Lower leg skin (tissue), 4 donors: ENCODE measurements at regions not wholly inside any gene's neighbourhood (a gene's known extent, or its start where the extent isn't known, plus 50 kb on each side); places are given as distances from the start of the nearest gene placed in this dataset.

ENCODE experiments used
- DNase-seq, 2 donors: peaks; one replicate each; pipeline ENCODE4 v3.0.0-alpha.2; 2019; ENCODE audit warnings: low spot score in 2 of 2
- H3K4me3 ChIP-seq: fragments of 200-600 bp; sonication (generic); 2 replicates; pipeline ENCODE4 v1.5.1; 2017; ENCODE audit warnings: mild to moderate bottlenecking, low read depth; ENCODE audit not compliant: poor library complexity, severe bottlenecking
- CTCF ChIP-seq, 3 donors: fragments of 450-650 bp; IDR thresholded peaks; one replicate each; pipeline ENCODE4 v1.5.1; 2016; ENCODE audit warnings: antibody characterized with exemption in 3 of 3, mild to moderate bottlenecking in 3 of 3, moderate library complexity in 2 of 3
- POLR2A ChIP-seq, 2 donors: fragments of 450-650 bp; IDR thresholded peaks; one replicate each; pipeline ENCODE4 v1.6.1; 2016 to 2017; ENCODE audit warnings: antibody characterized with exemption in 2 of 2, mild to moderate bottlenecking in 1 of 2, moderate library complexity in 1 of 2
- WGBS, 2 donors: methylation state at CpG; one replicate each; pipeline ENCODE4 v1.1.5; 2018; 5-methylcytosine and 5-hydroxymethylcytosine counted together
- intact Hi-C: fragments of 100-400 bp; cut with DNase I; formaldehyde crosslinking; loops from one replicate; pipeline ENCODE4 v1.15.0; 2023; ENCODE audit warnings: low total_unique reads

GRCh38 chr13:70505809-70506208, 397.6 kb upstream of the KLHL1 start:
- no peak for DNase-seq
- intact Hi-C loops, result no loop called here
- H3K4me3 ChIP-seq, result no peak overlapping the region
- TF ChIP-seq CTCF (IDR thresholded peaks at IDR 0.05) (no peak), POLR2A (IDR thresholded peaks at IDR 0.05) (no peak)
- 60 to 61% methylated on average over 4 of the region's 4 CpGs for WGBS, 2 donors

GRCh38 chr13:70502944-70503343, 394.7 kb upstream of the KLHL1 start:
- H3K4me3 ChIP-seq, result no peak overlapping the region
- intact Hi-C loops, result no loop called here
- no peak for DNase-seq
- no peak for TF ChIP-seq POLR2A (IDR thresholded peaks at IDR 0.05)
- no peak for TF ChIP-seq CTCF (IDR thresholded peaks at IDR 0.05)
- WGBS, 2 donors, result 48 to 58% methylated on average over 1 of the region's 1 CpG

DNA sequence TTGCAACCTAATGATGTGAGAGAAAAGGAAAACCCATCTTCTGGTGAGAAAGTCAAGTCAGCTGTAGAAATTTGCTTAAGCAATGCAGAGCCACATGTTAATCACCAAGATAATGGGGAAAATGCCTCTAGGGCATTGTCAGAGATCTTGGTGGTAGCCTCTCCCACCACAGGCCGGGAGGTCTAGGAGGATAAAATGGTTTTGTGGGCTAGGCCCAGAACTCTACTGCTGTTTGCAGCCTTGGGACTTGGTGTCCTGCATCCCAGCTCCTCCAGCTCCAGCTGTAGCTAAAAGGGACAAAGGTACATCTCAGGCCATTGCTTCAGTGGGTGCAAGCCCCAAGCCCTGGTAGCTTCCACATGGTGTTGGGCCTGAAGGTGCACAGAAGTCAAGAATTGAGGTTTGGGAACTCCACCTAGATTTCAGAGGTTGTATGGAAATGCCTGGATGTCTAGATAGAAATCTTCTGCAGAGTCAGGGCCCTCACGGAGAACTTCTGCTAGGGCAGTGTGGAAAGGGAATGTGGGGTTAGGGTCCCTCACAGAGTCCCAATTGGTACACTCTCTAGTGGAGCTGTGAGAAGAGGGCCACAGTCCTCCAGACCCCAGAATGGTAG, 382.2 kb upstream of the KLHL1 start:
- 90 to 95% methylated on average over 2 of the region's 2 CpGs for WGBS, 2 donors

DNA sequence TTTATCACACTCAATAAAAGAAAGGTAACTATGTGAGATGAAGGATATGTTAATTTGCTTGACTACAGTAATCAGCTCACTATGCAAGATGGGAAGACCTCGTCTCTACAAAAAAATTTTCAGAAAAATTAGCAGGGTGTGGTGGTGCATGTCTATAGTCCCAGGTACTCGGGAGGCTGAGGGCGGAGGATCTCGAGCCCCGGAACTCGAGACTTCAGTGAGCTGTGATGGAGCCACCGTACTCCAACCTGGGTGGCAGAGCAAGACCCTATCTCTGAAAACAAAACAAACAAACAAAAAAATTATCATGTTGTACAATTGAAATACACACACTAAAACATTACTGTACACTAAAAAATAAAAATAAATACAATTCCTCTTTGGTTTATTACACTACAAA, 376.7 kb upstream of the KLHL1 start:
- TF ChIP-seq POLR2A (IDR thresholded peaks at IDR 0.05) (no peak), CTCF (IDR thresholded peaks at IDR 0.05) (no peak)
- no peak overlapping the region for H3K4me3 ChIP-seq
- 87 to 91% methylated on average over 7 of the region's 7 CpGs for WGBS, 2 donors
- no peak for DNase-seq
- intact Hi-C loops, result no loop called here

More for the DNA sequence above, 382.2 kb upstream of the KLHL1 start:
- TF ChIP-seq POLR2A (IDR thresholded peaks at IDR 0.05) (no peak), CTCF (IDR thresholded peaks at IDR 0.05) (no peak)
- H3K4me3 ChIP-seq, result no peak overlapping the region
- DNase-seq, result no peak
- intact Hi-C loops, result no loop called here

- no peak overlapping the region for H3K4me3 ChIP-seq
- intact Hi-C loops, result no loop called here
- WGBS, 2 donors, result 88 to 90% methylated on average over 1 of the region's 1 CpG
- no peak for TF ChIP-seq CTCF (IDR thresholded peaks at IDR 0.05)
- no peak for TF ChIP-seq POLR2A (IDR thresholded peaks at IDR 0.05)
- DNase-seq, result no peak
Observed at GRCh38 chr13:70483599-70484276, 375.5 kb upstream of the KLHL1 start.
